ENCODE measurements at regions not wholly inside any gene's neighbourhood (a gene's known extent, or its start where the extent isn't known, plus 50 kb on each side); places are given as distances from the start of the nearest gene placed in this dataset.

DNA sequence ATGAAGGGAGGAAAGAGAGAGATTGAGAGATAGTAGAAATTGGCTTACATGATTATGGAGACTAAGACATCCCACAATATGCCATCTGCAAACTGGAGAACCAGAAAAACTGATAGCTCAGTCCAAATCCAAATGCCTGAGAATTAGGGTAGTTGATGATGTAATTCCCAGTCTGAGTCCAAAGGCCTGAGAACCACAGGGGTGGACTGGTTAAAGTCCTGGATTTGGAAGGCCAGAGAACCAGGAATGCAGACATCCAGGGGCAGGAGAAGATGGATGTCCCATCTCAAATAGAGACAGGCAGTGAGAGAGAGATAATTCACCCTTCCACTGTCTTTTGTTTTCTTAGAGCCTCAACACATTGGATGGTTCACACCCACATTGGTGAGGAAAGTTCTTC is 345.7 kb upstream of the SPANXN4 start:
- TF ChIP-seq, protein P1, sequence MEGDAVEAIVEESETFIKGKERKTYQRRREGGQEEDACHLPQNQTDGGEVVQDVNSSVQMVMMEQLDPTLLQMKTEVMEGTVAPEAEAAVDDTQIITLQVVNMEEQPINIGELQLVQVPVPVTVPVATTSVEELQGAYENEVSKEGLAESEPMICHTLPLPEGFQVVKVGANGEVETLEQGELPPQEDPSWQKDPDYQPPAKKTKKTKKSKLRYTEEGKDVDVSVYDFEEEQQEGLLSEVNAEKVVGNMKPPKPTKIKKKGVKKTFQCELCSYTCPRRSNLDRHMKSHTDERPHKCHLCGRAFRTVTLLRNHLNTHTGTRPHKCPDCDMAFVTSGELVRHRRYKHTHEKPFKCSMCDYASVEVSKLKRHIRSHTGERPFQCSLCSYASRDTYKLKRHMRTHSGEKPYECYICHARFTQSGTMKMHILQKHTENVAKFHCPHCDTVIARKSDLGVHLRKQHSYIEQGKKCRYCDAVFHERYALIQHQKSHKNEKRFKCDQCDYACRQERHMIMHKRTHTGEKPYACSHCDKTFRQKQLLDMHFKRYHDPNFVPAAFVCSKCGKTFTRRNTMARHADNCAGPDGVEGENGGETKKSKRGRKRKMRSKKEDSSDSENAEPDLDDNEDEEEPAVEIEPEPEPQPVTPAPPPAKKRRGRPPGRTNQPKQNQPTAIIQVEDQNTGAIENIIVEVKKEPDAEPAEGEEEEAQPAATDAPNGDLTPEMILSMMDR (IDR thresholded peaks at IDR 0.05; ENCODE audit: poor library complexity) = no peak
- TF ChIP-seq EZH2 (IDR thresholded peaks at IDR 0.05; ENCODE audit: borderline replicate concordance) = no peak
